ENCODE measurements at regions not wholly inside any gene's neighbourhood (a gene's known extent, or its start where the extent isn't known, plus 50 kb on each side); places are given as distances from the start of the nearest gene placed in this dataset.

DNA sequence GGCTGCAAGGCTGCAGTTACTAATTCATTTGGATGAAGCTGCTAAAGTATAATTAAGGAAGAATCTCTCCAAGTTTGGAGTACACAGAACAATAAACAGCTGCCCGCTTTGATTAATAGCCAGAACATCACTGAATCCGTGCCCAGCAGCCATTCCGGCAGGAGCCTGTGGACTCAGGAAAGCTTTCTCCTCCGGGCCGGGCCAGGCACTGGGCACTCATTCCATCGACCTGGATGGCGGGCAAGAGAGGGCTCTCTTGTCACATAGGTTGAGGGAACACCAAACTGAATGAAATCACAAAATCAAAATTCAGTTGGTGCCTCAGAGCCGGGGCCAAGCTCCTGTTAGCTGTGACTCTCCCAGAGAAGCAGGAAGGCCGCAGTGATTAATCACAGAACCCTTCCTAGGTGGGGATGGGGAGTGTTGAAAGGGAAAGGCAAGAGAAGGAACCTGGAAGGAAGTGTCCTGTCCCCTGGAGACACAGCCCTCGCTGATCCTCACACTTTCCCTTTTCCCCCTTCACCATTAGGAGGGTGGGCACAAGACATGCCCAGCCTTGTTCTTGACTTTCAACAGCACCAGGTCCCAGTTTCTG, 306.7 kb downstream of the NPHP4 start:
- Histone ChIP-seq H3K4me3 (ENCODE audit: insufficient read depth, low read length) (no peak overlapping the region), H3K4me1 (ENCODE audit: insufficient read depth, low read length) (no peaks in the 10 kb centered on the region), H4K20me1 (ENCODE audit: insufficient read depth, low read length) (no peaks in the 10 kb centered on the region), H3K9me3 (ENCODE audit: low read depth, low read length) (no peaks in the 10 kb centered on the region), H3K27me3 (ENCODE audit: insufficient read depth, low read length) (no peaks in the 10 kb centered on the region), H3K4me2 (ENCODE audit: insufficient read depth, low read length) (no peak overlapping the region), H2AFZ (ENCODE audit: low read length) (no peak overlapping the region), H3K36me3 (ENCODE audit: insufficient read depth, low read length) (no peaks in the 10 kb centered on the region), H3K79me2 (ENCODE audit: insufficient read depth, low read length) (no peaks in the 10 kb centered on the region), H3K27ac (ENCODE audit: low read depth, low read length) (no peak overlapping the region)
- DNase-seq (ENCODE audit: insufficient read length, low spot score, missing footprints), result no peak
- TF ChIP-seq, protein P1, sequence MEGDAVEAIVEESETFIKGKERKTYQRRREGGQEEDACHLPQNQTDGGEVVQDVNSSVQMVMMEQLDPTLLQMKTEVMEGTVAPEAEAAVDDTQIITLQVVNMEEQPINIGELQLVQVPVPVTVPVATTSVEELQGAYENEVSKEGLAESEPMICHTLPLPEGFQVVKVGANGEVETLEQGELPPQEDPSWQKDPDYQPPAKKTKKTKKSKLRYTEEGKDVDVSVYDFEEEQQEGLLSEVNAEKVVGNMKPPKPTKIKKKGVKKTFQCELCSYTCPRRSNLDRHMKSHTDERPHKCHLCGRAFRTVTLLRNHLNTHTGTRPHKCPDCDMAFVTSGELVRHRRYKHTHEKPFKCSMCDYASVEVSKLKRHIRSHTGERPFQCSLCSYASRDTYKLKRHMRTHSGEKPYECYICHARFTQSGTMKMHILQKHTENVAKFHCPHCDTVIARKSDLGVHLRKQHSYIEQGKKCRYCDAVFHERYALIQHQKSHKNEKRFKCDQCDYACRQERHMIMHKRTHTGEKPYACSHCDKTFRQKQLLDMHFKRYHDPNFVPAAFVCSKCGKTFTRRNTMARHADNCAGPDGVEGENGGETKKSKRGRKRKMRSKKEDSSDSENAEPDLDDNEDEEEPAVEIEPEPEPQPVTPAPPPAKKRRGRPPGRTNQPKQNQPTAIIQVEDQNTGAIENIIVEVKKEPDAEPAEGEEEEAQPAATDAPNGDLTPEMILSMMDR (IDR thresholded peaks at IDR 0.05; ENCODE audit: extremely low read depth, low read depth, low read length), result no peak

DNA sequence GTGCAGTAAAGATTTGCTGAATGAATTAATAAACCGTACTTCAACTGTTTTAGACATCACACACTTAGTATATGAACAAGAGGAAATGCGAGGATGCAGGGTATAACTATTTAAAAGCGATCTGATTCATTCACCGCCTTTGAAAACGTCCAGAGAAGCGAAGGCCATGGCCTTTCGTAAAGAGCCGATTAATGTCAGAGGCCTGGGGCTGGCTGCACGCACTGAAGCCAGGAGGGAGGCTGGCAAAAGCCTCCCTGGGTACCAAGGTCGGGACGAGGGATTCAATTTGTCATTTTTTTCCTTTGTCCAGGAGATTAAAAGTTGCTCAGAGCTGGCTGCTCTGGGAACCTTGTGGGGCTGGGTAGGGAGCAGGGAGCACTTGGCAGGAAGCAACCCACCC, 307.4 kb downstream of the NPHP4 start:
- Histone ChIP-seq H3K27ac (ENCODE audit: low read depth, low read length) (no peak overlapping the region), H3K27me3 (ENCODE audit: insufficient read depth, low read length) (no peaks in the 10 kb centered on the region), H3K4me3 (ENCODE audit: insufficient read depth, low read length) (no peak overlapping the region), H3K4me2 (ENCODE audit: insufficient read depth, low read length) (no peak overlapping the region), H4K20me1 (ENCODE audit: insufficient read depth, low read length) (no peaks in the 10 kb centered on the region), H3K79me2 (ENCODE audit: insufficient read depth, low read length) (no peaks in the 10 kb centered on the region), H3K9me3 (ENCODE audit: low read depth, low read length) (no peaks in the 10 kb centered on the region), H3K36me3 (ENCODE audit: insufficient read depth, low read length) (no peaks in the 10 kb centered on the region), H3K4me1 (ENCODE audit: insufficient read depth, low read length) (no peaks in the 10 kb centered on the region), H2AFZ (ENCODE audit: low read length) (no peak overlapping the region)
- TF ChIP-seq, protein P1 (IDR thresholded peaks at IDR 0.05; ENCODE audit: extremely low read depth, low read depth, low read length), result no peak
- DNase-seq (ENCODE audit: insufficient read length, low spot score, missing footprints), result no peak

DNA sequence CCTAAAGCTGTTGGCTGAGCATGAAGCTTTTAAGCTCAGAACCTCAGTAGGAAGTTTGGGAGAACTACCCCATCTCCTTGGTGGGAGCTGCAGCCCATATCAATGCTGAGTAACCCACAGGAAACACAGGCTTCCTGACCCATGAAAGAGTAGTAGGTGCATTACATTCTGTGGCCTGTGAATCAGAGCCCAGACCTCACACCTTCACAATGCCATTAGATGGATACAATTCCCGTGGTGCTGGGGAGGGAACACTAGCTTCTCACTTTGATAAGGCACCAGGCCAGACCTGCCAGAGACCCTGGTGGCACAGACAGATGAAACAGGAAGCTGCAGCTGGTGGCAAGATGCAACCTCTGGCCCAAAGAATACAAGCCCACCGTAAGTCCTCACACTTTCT, 308.8 kb downstream of the NPHP4 start:
- H3K4me1 ChIP-seq (ENCODE audit: insufficient read depth, low read length), result no peaks in the 10 kb centered on the region
- no peak overlapping the region for H3K4me3 ChIP-seq (ENCODE audit: insufficient read depth, low read length)
- no peak overlapping the region for H3K27ac ChIP-seq (ENCODE audit: low read depth, low read length)
- TF ChIP-seq, protein P1 (IDR thresholded peaks at IDR 0.05; ENCODE audit: extremely low read depth, low read depth, low read length), result no peak
- H3K36me3 ChIP-seq (ENCODE audit: insufficient read depth, low read length), result no peaks in the 10 kb centered on the region
- peaks cover under 1% of the 10 kb centered on the region for H3K9me3 ChIP-seq (ENCODE audit: low read depth, low read length)
- H3K27me3 ChIP-seq (ENCODE audit: insufficient read depth, low read length), result no peaks in the 10 kb centered on the region
- DNase-seq (ENCODE audit: insufficient read length, low spot score, missing footprints), result no peak
- no peaks in the 10 kb centered on the region for H3K79me2 ChIP-seq (ENCODE audit: insufficient read depth, low read length)
- H2AFZ ChIP-seq (ENCODE audit: low read length), result no peak overlapping the region
- H3K4me2 ChIP-seq (ENCODE audit: insufficient read depth, low read length), result no peak overlapping the region
- no peaks in the 10 kb centered on the region for H4K20me1 ChIP-seq (ENCODE audit: insufficient read depth, low read length)

DNA sequence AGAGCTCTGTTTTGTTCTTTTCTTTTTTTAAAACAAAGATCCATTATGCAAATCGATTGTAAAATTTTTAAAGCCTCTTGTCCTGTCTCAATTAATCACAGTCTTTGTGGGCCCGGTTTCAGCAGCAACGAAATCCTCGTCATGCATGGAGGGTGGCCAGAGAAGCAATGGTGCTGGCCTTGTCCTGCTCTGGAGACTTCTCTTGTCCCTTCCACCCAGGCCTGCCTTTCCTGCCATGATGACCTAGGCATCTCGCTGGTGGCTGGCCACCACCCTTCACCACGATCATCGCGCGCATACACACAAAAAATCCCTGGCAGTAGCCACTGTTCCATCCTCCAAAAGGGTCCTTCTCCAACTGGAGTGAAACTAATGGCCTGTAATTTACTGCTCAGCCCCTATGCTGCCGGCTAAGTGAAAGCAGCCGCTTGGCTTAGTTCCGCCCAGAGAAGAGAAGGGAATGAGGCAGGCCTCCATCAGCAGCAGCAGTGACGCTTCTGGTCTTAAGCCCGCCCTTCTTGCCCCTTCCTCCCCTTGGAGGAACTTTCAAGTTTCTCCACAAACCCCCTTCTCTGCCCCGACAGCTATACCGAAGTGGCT, 309.5 kb downstream of the NPHP4 start:
- Histone ChIP-seq H3K4me2 (ENCODE audit: insufficient read depth, low read length) (no peak overlapping the region), H3K27me3 (ENCODE audit: insufficient read depth, low read length) (no peaks in the 10 kb centered on the region), H3K27ac (ENCODE audit: low read depth, low read length) (no peak overlapping the region), H3K4me3 (ENCODE audit: insufficient read depth, low read length) (no peak overlapping the region), H2AFZ (ENCODE audit: low read length) (no peak overlapping the region), H3K36me3 (ENCODE audit: insufficient read depth, low read length) (no peaks in the 10 kb centered on the region), H3K79me2 (ENCODE audit: insufficient read depth, low read length) (no peaks in the 10 kb centered on the region), H4K20me1 (ENCODE audit: insufficient read depth, low read length) (no peaks in the 10 kb centered on the region), H3K4me1 (ENCODE audit: insufficient read depth, low read length) (no peaks in the 10 kb centered on the region), H3K9me3 (ENCODE audit: low read depth, low read length) (peaks cover 2% of the 10 kb centered on the region)
- TF ChIP-seq, protein P1 (IDR thresholded peaks at IDR 0.05; ENCODE audit: extremely low read depth, low read depth, low read length), result no peak
- DNase-seq (ENCODE audit: insufficient read length, low spot score, missing footprints), result no peak
